ENCODE measurements at regions not wholly inside any gene's neighbourhood (a gene's known extent, or its start where the extent isn't known, plus 50 kb on each side); places are given as distances from the start of the nearest gene placed in this dataset.

GRCh38 chr9:118165451-118165850 is 461.2 kb downstream of the TLR4 start:
- no peaks in the 10 kb centered on the region for H3K4me1 ChIP-seq (ENCODE audit: control insufficient read depth in 2 of 2, insufficient read depth in 2 of 2, low read length in 2 of 2)
- no peak overlapping the region for H3K27ac ChIP-seq (ENCODE audit: low read depth, low read length)
- ATAC-seq = no peak
- intact Hi-C loops (cut with micrococcal nuclease) = no loop called here
- Mint-ChIP-seq H3K4me1 (no peaks in the 10 kb centered on the region), H3K27me3 (peaks cover 0 to 11% (median 6%) of the 10 kb centered on the region in 5 donors), H3K9me3 (peaks cover 0 to 8% (median 0%) of the 10 kb centered on the region in 11 donors), H3K4me3 (no peak overlapping the region), H3K27ac (no peak overlapping the region), H3K36me3 (peaks cover 0 to 5% (median 0%) of the 10 kb centered on the region in 5 donors)
- ChIA-PET CTCF (no interaction called here), POLR2A (no interaction called here)
- H3K4me3 ChIP-seq (ENCODE audit: low read length) = no peak overlapping the region
- no peaks in the 10 kb centered on the region for H3K27me3 ChIP-seq (ENCODE audit: control insufficient read depth in 2 of 2, insufficient read depth in 2 of 2, low read length in 2 of 2)
- no peaks in the 10 kb centered on the region for H3K9me3 ChIP-seq (ENCODE audit: control insufficient read depth in 2 of 3, low read length in 3 of 3)
- no peak for DNase-seq
- no peaks in the 10 kb centered on the region for H3K36me3 ChIP-seq (ENCODE audit: control insufficient read depth in 2 of 3, insufficient read depth in 3 of 3, low read length in 3 of 3)

- Histone ChIP-seq H3K27me3 (ENCODE audit: control insufficient read depth in 2 of 2, insufficient read depth in 2 of 2, low read length in 2 of 2) (no peaks in the 10 kb centered on the region), H3K4me1 (ENCODE audit: control insufficient read depth in 2 of 2, insufficient read depth in 2 of 2, low read length in 2 of 2) (no peaks in the 10 kb centered on the region), H3K36me3 (ENCODE audit: control insufficient read depth in 2 of 3, insufficient read depth in 3 of 3, low read length in 3 of 3) (no peaks in the 10 kb centered on the region), H3K9me3 (ENCODE audit: control insufficient read depth in 2 of 3, low read length in 3 of 3) (no peaks in the 10 kb centered on the region), H3K27ac (ENCODE audit: low read depth, low read length) (no peak overlapping the region), H3K4me3 (ENCODE audit: low read length) (no peak overlapping the region)
- H3K9me3 Mint-ChIP-seq = peaks cover 0 to 4% (median 0%) of the 10 kb centered on the region in 11 donors
- H3K4me3 Mint-ChIP-seq = no peak overlapping the region
- H3K36me3 Mint-ChIP-seq = peaks cover 0 to 4% (median 0%) of the 10 kb centered on the region in 5 donors
- H3K4me1 Mint-ChIP-seq = no peaks in the 10 kb centered on the region
- DNase-seq (no peak), ATAC-seq (no peak)
- no peak overlapping the region for H3K27ac Mint-ChIP-seq
- intact Hi-C loops (cut with micrococcal nuclease) = no loop called here
- H3K27me3 Mint-ChIP-seq = peaks cover 0 to 11% (median 0%) of the 10 kb centered on the region in 5 donors
- ChIA-PET POLR2A (no interaction called here), CTCF (no interaction called here)
Observed at GRCh38 chr9:118170032-118170955, 466.1 kb downstream of the TLR4 start.

GRCh38 chr9:118177241-118177640 is 473.0 kb downstream of the TLR4 start:
- H3K36me3 ChIP-seq (ENCODE audit: control insufficient read depth in 2 of 3, insufficient read depth in 3 of 3, low read length in 3 of 3) = no peaks in the 10 kb centered on the region
- H3K9me3 ChIP-seq (ENCODE audit: control insufficient read depth in 2 of 3, low read length in 3 of 3) = no peaks in the 10 kb centered on the region
- DNase-seq (no peak), ATAC-seq (no peak)
- no peaks in the 10 kb centered on the region for H3K4me1 ChIP-seq (ENCODE audit: control insufficient read depth in 2 of 2, insufficient read depth in 2 of 2, low read length in 2 of 2)
- POLR2A ChIA-PET = no interaction called here
- no peak overlapping the region for H3K27ac ChIP-seq (ENCODE audit: low read depth, low read length)
- no peaks in the 10 kb centered on the region for H3K4me1 Mint-ChIP-seq
- no peak overlapping the region for H3K4me3 ChIP-seq (ENCODE audit: low read length)
- no peak overlapping the region for H3K4me3 Mint-ChIP-seq
- CTCF ChIA-PET = interaction anchor here (0.7 kb wide), 1 partner anchor 568 kb away, joined by 5 read pairs; no protein-coding TSS in a partner anchor
- H3K36me3 Mint-ChIP-seq = no peaks in the 10 kb centered on the region
- intact Hi-C loops (cut with micrococcal nuclease) = no loop called here
- peaks cover 0 to 11% (median 0%) of the 10 kb centered on the region in 11 donors for H3K9me3 Mint-ChIP-seq
- H3K27me3 Mint-ChIP-seq = peaks cover 0 to 6% (median 0%) of the 10 kb centered on the region in 5 donors
- no peak overlapping the region for H3K27ac Mint-ChIP-seq
- no peaks in the 10 kb centered on the region for H3K27me3 ChIP-seq (ENCODE audit: control insufficient read depth in 2 of 2, insufficient read depth in 2 of 2, low read length in 2 of 2)

GRCh38 chr9:118183576-118183975 is 479.4 kb downstream of the TLR4 start:
- no peaks in the 10 kb centered on the region for H3K4me1 ChIP-seq (ENCODE audit: control insufficient read depth in 2 of 2, insufficient read depth in 2 of 2, low read length in 2 of 2)
- Mint-ChIP-seq H3K4me1 (no peaks in the 10 kb centered on the region), H3K9me3 (peaks cover 0 to 16% (median 0%) of the 10 kb centered on the region in 11 donors), H3K27me3 (peaks cover 0 to 9% (median 7%) of the 10 kb centered on the region in 5 donors), H3K36me3 (no peaks in the 10 kb centered on the region), H3K27ac (no peak overlapping the region), H3K4me3 (no peak overlapping the region)
- ChIA-PET POLR2A (no interaction called here), CTCF (no interaction called here)
- intact Hi-C loops (cut with micrococcal nuclease) = no loop called here
- H3K27me3 ChIP-seq (ENCODE audit: control insufficient read depth in 2 of 2, insufficient read depth in 2 of 2, low read length in 2 of 2) = no peaks in the 10 kb centered on the region
- H3K4me3 ChIP-seq (ENCODE audit: low read length) = no peak overlapping the region
- DNase-seq (no peak), ATAC-seq (no peak)
- no peak overlapping the region for H3K27ac ChIP-seq (ENCODE audit: low read depth, low read length)
- H3K9me3 ChIP-seq (ENCODE audit: control insufficient read depth in 2 of 3, low read length in 3 of 3) = no peaks in the 10 kb centered on the region
- no peaks in the 10 kb centered on the region for H3K36me3 ChIP-seq (ENCODE audit: control insufficient read depth in 2 of 3, insufficient read depth in 3 of 3, low read length in 3 of 3)

- H3K27me3 ChIP-seq (ENCODE audit: control insufficient read depth in 2 of 2, insufficient read depth in 2 of 2, low read length in 2 of 2) = no peaks in the 10 kb centered on the region
- intact Hi-C loops (cut with micrococcal nuclease) = no loop called here
- H3K4me3 ChIP-seq (ENCODE audit: low read length) = no peak overlapping the region
- H3K36me3 ChIP-seq (ENCODE audit: control insufficient read depth in 2 of 3, insufficient read depth in 3 of 3, low read length in 3 of 3) = no peaks in the 10 kb centered on the region
- Mint-ChIP-seq H3K36me3 (no peaks in the 10 kb centered on the region), H3K27me3 (peaks cover 0 to 16% (median 3%) of the 10 kb centered on the region in 5 donors), H3K4me3 (no peak overlapping the region), H3K9me3 (peaks cover 0 to 16% (median 6%) of the 10 kb centered on the region in 11 donors), H3K4me1 (no peaks in the 10 kb centered on the region), H3K27ac (no peak overlapping the region)
- ChIA-PET POLR2A (no interaction called here), CTCF (no interaction called here)
- no peak for ATAC-seq
- no peaks in the 10 kb centered on the region for H3K4me1 ChIP-seq (ENCODE audit: control insufficient read depth in 2 of 2, insufficient read depth in 2 of 2, low read length in 2 of 2)
- no peak overlapping the region for H3K27ac ChIP-seq (ENCODE audit: low read depth, low read length)
- DNase-seq = no peak
- no peaks in the 10 kb centered on the region for H3K9me3 ChIP-seq (ENCODE audit: control insufficient read depth in 2 of 3, low read length in 3 of 3)
Observed at GRCh38 chr9:118187408-118187807, 483.2 kb downstream of the TLR4 start.

- H3K4me1 Mint-ChIP-seq = no peaks in the 10 kb centered on the region
- peaks cover 0 to 11% (median 4%) of the 10 kb centered on the region in 5 donors for H3K27me3 Mint-ChIP-seq
- CTCF ChIA-PET = no interaction called here
- H3K36me3 Mint-ChIP-seq = no peaks in the 10 kb centered on the region
- H3K9me3 Mint-ChIP-seq = peaks cover 0 to 24% (median 7%) of the 10 kb centered on the region in 11 donors
- POLR2A ChIA-PET = no interaction called here
- H3K4me3 Mint-ChIP-seq = no peak overlapping the region
- Histone ChIP-seq H3K27me3 (ENCODE audit: control insufficient read depth in 2 of 2, insufficient read depth in 2 of 2, low read length in 2 of 2) (no peaks in the 10 kb centered on the region), H3K9me3 (ENCODE audit: control insufficient read depth in 2 of 3, low read length in 3 of 3) (no peaks in the 10 kb centered on the region), H3K27ac (ENCODE audit: low read depth, low read length) (no peak overlapping the region), H3K4me1 (ENCODE audit: control insufficient read depth in 2 of 2, insufficient read depth in 2 of 2, low read length in 2 of 2) (no peaks in the 10 kb centered on the region), H3K4me3 (ENCODE audit: low read length) (no peak overlapping the region), H3K36me3 (ENCODE audit: control insufficient read depth in 2 of 3, insufficient read depth in 3 of 3, low read length in 3 of 3) (no peaks in the 10 kb centered on the region)
- ATAC-seq (no peak), DNase-seq (no peak)
- intact Hi-C loops (cut with micrococcal nuclease) = no loop called here
- H3K27ac Mint-ChIP-seq = no peak overlapping the region
Observed at GRCh38 chr9:118189615-118190014, 485.4 kb downstream of the TLR4 start.

GRCh38 chr9:118192807-118193206 is 488.6 kb downstream of the TLR4 start:
- H3K27ac Mint-ChIP-seq = no peak overlapping the region
- peaks cover 0 to 38% (median 9%) of the 10 kb centered on the region in 11 donors for H3K9me3 Mint-ChIP-seq
- H3K9me3 ChIP-seq (ENCODE audit: control insufficient read depth in 2 of 3, low read length in 3 of 3) = no peaks in the 10 kb centered on the region
- no peaks in the 10 kb centered on the region for H3K27me3 ChIP-seq (ENCODE audit: control insufficient read depth in 2 of 2, insufficient read depth in 2 of 2, low read length in 2 of 2)
- no peaks in the 10 kb centered on the region for H3K36me3 Mint-ChIP-seq
- H3K4me3 ChIP-seq (ENCODE audit: low read length) = no peak overlapping the region
- H3K27me3 Mint-ChIP-seq = peaks cover 0 to 9% (median 0%) of the 10 kb centered on the region in 5 donors
- no peak overlapping the region for H3K4me3 Mint-ChIP-seq
- ChIA-PET POLR2A (no interaction called here), CTCF (no interaction called here)
- intact Hi-C loops (cut with micrococcal nuclease) = no loop called here
- H3K4me1 Mint-ChIP-seq = peaks cover 0 to 1% (median 0%) of the 10 kb centered on the region in 7 donors
- ATAC-seq = no peak
- H3K36me3 ChIP-seq (ENCODE audit: control insufficient read depth in 2 of 3, insufficient read depth in 3 of 3, low read length in 3 of 3) = no peaks in the 10 kb centered on the region
- no peak for DNase-seq
- H3K4me1 ChIP-seq (ENCODE audit: control insufficient read depth in 2 of 2, insufficient read depth in 2 of 2, low read length in 2 of 2) = no peaks in the 10 kb centered on the region
- H3K27ac ChIP-seq (ENCODE audit: low read depth, low read length) = no peak overlapping the region

Measured in naive thymus-derived CD4-positive, alpha-beta T cell (primary cell).